DMS53 treated with DMSO at 0.1 percent for 48 hours (cell line): ENCODE measurements at regions not wholly inside any gene's neighbourhood (a gene's known extent, or its start where the extent isn't known, plus 50 kb on each side); places are given as distances from the start of the nearest gene placed in this dataset.

Experiments used
- DNase-seq: peaks from one replicate; lab custom pipeline; 2025; ENCODE audit not compliant: unreplicated experiment; lab: John Stamatoyannopoulos, UW

GRCh38 chr3:146928421-146929059 is 323.4 kb upstream of the PLSCR5 start:
- no peak for DNase-seq

DNA sequence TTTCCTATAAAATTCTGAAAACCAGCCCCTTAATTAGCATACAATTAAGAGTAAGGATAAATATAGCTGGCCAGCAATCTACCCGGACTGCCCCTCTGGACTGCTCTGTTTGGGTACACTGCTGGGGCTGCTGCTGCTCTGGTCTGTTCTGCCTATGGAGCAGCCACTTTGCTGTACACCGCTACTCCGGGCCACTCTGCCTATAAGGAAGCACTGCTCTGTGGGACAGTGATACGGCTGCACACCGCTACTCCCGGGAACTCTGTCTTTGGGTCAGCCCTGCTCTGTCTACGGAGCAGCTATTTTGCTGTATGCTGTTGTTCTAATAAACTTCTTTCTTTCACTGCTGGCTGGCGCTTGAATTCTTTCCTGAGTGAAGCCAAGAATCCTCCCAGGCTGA is 316.5 kb upstream of the PLSCR5 start:
- DNase-seq = no peak

DNA sequence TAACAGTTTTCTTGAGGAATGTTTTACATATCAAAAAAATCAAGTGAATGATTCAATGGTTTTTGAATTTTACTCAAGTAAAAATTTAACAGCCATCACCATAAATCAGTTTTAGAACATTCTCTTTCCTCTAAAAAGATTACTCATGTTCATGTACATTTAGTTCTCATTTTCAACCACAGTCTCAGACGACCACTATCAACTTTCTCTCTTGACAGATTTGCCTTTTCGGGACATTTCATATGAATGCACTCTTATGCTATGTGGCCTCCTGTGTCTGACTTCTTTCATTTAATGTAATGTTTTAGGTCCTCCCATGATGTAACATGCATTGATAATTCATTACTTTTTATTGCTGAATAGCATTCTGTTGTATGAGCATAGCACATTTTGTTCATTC is 309.3 kb upstream of the PLSCR5 start:
- no peak for DNase-seq

DNA sequence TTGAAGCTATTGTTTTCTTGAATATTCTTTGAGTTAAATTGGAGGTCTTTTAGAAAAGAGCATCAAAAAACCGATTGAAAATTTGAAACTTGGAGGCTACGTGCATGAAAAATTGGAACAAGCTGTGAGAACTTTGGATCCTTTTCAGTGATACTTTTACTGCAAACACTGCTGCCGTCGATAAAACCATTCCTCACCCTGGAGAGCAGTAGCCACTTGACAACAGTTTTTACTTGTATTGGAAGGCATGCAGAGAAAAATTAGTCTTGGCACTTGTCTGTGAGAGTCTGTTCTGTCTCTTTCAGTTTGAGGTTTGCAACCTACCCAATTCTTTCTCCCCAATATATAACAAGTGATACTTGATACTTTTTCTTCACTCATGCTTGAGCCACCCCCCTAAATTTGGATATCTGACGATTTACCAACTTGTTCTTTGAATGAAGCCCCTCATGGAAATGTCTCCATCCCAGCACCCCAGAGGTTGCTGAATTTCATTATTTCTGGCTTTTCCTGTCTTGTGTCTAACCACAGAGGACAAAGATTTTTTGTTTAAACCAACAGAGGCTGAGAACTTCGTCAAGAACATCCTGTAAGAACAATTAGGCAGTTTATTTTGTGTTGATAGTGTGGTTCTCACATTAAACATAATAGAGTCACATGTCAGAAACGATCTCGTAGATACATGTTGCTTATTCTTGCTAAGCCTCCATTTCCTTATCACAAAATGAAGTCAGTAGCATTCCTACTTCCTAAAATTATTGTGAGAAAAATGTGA is 307.3 kb upstream of the PLSCR5 start:
- DNase-seq = no peak

DNA sequence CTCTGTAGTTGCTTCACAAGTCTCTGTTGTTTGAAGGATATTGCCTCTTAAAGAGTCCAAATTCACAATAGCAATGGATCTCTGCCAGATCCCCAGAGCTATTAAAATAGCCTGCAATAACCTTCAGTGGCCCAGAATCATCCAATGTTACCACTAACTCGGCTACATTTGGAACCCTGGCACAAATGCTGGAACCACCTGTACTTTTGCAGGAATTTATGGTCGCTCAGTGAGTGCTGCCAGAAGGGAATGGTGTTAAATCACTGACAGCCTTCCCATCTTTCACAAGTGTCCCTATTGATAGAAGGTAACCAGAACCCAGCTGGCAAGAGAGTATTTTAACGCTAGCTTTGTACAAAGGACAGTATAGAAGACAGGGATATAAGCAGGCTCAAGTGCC is 298.8 kb upstream of the PLSCR5 start:
- DNase-seq = no peak

DNA sequence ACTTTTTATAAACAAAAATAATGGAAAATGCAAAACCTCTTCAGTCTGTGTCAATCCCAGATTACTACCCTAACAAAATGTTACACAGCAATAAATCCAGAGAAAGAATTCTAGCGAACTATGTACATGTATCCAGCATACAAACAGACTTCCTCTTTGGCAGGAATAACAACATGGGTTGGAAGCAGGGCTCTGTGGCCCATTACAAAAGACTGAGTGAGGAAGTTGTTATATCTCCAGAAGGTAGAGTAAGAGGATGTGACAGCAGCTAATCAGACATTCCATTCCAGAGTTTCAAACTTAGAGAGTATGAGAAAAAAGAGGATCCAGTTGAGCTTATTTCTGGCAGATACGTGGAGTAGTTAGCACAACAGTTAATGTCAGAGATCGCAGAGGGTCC is 294.0 kb upstream of the PLSCR5 start:
- DNase-seq = no peak

- no peak for DNase-seq
These were observed 291.6 kb upstream of the PLSCR5 start for GRCh38 chr3:146896711-146897110.

- DNase-seq = no peak
These were observed 290.0 kb upstream of the PLSCR5 start for GRCh38 chr3:146895026-146895749.

GRCh38 chr3:146894406-146894805 is 289.3 kb upstream of the PLSCR5 start:
- DNase-seq = no peak

DNA sequence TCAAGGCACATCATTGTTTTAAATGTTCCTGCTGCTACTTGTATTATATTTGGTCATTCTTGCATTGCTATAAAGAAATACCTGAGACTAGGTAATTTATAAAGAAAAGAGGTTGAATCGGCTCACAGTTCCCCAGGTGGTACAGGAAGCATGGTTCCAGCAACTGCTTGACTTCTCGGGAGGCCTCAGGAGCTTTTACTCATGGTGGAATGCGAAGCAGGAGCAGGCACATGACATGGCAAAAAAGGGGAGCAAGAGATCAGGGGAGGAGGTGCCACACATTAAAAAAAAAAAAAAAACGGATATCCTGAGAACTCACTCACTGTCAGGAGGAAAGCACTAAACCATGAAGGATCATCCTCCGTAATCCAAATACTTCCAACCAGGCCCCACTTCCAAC is 286.9 kb upstream of the PLSCR5 start:
- no peak for DNase-seq

DNA sequence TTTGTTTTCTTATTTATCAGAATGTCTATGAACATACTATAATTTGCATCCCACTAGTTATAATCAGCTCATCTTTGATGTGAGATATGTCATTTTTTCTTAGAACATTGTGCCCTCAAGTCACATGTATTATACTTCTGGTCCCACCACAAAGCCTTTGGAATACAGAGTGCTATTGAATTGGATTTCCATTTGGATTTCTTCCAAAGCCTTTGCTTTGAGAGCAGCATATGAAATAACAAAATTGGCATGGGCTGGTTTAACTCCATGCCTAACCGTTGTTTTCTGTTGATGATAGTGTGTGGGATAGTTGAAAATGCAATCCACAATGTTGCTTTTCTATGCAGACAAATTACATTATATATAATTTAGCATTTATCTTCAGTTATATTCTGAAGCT is 284.5 kb upstream of the PLSCR5 start:
- no peak for DNase-seq

DNA sequence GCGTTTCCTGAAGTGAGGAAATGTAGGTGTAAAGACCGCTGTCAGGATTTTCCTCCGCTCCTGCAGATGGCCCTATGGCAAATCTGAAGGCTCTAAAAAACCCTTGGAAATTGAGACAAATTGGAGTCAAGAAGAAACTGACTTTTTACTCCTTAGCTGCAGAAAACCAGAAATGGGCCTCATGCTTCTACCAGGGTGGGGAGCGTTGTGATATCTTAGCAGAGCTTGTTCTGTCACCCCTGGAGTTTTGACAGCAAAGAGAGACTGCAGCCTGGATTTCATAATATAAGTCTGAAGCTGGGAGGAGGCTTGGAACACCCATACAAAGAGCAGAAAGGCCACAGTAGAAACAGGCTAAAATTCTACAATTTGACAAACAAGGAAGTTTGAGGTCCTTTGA is 283.0 kb upstream of the PLSCR5 start:
- DNase-seq = no peak

GRCh38 chr3:146884721-146885120 is 279.6 kb upstream of the PLSCR5 start:
- DNase-seq = no peak

DNA sequence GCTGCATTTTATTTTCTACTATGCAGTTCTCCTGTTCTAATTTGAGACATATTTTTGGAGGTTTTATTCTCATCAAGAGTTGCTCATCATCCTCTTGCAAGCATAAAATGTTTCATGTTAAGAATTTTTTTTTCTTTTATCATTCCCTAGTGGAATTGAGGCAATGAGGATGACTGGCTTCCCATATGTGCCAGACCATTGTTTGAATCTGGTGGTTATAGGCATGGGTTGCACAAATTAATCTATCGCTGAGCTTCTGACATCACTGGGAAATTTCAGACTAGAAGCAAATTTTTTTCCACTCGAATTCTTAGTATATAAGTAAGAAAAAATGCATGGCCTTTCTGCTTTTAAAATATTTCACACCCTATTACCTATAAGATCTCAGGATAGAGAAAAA is 279.1 kb upstream of the PLSCR5 start:
- DNase-seq = no peak

DNA sequence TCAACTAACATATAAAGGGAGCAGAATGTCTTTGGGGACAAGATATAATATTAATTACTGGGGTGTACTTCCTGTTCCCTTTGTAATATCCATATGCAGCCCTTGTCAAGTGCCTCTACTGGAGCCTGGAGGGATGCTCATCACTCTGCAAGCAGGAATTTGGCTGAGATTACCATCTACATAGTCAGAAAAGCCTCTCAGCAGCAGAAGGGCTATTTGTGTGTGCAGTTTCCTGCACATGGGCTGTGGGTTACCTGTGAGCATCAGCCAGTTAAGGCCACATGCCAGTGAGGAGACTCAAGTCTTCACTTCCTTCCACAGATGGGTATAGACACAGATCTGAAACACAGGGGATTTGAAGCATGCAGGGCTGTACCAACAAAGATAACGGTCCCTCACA is 278.1 kb upstream of the PLSCR5 start:
- no peak for DNase-seq

DNA sequence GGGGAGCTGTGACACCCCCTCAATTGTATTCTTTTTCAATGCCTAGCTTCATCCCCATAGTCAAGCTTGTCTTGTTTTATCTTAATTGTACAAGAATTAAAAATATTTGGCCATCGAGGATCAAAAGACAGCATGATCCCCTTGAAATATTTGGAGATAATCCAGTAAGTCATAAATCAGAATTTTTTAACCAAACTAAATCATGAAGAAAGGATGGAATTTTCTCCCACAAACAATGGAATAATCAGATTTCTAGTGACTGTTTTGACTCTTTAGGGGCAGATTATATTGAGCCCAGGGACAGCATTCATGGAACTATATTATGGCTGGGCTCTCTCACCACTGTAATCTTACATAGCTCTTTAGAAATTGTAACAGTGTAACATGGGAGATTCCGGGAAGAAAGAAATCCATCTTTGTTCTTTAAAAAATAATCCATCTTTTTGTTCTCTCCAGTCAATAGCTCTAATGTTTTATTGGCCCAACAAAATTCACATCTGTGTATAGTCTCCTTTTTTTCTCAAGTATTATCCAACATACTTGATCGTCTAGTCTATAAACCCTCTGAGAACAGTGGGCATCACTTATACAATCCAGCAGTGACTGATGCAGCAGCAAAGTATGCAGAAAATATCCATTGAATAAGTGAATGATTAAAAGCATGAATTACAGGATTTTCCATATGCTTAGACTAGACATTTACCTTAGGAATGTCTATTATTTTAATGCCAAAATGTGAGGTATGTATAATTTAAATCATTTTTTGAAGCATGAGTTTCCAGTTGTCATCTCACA is 277.0 kb upstream of the PLSCR5 start:
- no peak for DNase-seq

DNA sequence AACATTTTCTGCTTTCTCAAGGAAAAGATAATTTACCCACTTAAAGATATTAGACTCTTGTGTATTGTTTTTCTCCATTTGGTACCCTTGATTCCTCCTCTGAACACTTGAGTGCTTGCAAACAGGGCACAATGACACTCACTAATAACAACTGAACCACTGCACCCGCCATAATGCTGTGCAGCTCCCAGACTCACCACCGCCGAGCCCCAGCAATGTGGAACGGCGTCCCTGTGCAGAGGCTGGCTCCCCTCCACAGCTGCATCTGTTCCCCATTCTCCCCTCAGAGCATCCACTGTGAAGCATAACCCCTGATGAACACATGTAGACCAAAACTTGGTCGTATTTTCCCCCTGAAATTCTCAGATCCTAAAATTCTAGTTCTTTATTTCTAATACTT is 276.2 kb upstream of the PLSCR5 start:
- no peak for DNase-seq

- no peak for DNase-seq
These were observed 268.6 kb upstream of the PLSCR5 start for GRCh38 chr3:146873748-146874147.

DNA sequence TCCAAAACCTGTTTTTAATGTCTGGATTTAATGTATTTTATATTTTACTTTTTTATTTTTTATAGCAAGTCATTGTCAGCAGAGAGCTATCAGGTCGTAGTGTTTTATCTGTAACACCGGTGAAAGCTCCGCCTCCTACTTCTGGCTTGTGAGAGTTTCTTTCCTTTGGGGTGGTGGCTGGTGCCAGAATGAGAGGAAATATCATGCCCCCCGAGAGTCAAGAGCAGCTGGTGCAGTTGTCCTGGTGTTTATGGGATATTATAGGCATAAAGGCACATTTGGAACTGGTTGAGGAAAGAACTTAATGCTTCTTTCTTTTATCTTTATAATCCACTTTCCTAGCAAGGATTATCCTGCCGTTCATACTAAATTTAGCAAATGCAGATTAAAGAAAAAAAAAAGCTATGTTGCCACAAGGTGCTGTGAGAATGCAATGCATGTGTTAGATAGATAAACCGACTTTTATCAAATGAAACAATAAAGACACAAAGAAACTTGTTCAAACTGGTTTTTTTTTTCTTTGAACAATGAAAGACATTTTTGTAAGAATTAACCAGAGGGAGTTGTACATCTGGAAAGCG is 260.1 kb upstream of the PLSCR5 start:
- no peak for DNase-seq

- DNase-seq = no peak
These were observed 256.1 kb upstream of the PLSCR5 start for GRCh38 chr3:146861262-146861661.

GRCh38 chr3:146854523-146854922 is 249.4 kb upstream of the PLSCR5 start:
- DNase-seq = no peak
